ENCODE measurements at regions not wholly inside any gene's neighbourhood (a gene's known extent, or its start where the extent isn't known, plus 50 kb on each side); places are given as distances from the start of the nearest gene placed in this dataset.
"Not testable (repeated sequence)": the region's sequence is repeated elsewhere in the genome, so short reads cannot be mapped to it uniquely, and the experiment has no call there.

DNA sequence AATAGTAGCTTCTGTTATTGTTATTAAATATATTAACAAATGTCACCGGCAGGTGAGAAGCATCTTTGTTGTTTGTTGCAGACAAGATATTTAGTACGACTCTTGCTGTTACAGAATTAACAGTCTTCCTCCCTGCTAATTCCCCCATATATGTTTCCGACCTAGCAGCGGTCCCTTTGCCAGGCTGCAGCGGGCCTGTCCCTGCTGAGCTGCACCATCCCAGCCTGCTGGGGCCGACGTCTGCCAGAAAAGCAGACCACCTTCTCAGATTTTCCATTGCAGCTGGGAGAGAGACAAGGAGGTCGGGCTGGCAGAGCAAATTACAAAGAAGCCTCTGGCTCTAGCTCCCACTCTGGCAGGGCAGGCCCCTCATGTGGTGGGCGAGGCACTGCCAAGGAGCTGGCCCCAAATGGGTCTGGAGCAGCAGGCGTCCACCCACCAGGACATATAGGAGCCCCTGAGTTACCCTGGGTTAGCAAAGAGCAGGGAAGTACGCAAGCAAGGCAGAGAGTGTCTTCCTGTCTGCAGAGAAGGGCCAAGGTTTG is 142.7 kb downstream of the FOXD2 start:
- DNase-seq (ENCODE audit: low read depth, low spot score), result no peak
- in situ Hi-C loops (cut with HindIII; ENCODE audit: low pct_unique_long_range_greater_than_20kb, low sequenced_read_pairs), result no loop called here

DNA sequence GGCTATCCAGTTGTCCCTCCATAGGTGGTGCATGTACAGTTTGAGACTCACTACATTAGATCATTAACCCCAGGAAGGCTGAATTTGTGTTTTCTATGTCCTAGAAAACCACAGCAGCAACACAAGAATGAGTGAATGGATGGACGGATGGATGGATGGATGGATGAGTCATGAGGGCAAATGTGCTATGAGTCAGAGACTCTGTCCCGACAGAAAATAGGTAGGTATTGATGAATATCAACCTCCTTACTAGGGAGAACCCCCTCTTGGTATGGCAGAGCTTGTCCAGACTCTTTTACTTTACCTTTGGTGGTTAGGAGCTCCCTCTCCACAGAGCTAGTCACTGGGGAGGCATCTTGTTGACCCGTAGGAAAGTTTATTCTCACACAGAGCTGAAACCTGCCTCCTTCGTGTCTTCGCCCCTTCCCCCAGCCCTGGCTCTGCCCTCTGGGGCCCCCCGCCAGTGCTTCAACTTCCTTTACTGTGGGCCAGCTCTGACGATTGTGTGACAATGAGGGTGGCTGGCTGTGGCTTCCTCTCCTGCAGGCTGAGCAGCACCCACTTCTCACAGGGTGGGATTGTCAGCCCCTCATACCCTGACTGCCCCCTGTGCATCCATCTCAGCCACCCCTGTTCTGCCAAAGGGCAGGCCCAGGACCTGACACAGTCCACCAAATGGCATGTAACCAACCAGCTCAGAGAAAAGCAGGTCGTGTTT is 145.2 kb downstream of the FOXD2 start:
- in situ Hi-C loops (cut with HindIII; ENCODE audit: low pct_unique_long_range_greater_than_20kb, low sequenced_read_pairs), result no loop called here
- no peak for DNase-seq (ENCODE audit: low read depth, low spot score)

DNA sequence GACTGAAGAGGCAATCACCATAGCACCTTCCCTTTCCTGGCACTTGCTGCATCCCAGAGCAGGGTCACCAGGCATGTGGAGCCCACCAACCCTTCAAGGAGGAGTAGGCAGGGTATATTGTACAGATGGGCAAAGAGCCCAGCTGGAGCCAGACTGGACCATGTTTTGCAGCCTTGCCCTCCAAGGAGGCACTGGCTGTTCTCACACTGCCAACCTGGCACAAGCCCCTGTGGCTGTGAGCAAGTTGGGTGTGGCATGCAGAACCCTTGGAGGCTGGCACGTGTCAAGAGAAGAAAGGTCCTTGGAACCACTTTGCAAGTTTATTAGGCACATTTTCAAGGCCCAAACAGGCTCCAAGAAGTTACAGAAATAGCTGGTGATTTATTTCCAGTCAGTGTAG is 146.4 kb downstream of the FOXD2 start:
- DNase-seq (ENCODE audit: low read depth, low spot score), result no peak
- in situ Hi-C loops (cut with HindIII; ENCODE audit: low pct_unique_long_range_greater_than_20kb, low sequenced_read_pairs), result no loop called here

DNA sequence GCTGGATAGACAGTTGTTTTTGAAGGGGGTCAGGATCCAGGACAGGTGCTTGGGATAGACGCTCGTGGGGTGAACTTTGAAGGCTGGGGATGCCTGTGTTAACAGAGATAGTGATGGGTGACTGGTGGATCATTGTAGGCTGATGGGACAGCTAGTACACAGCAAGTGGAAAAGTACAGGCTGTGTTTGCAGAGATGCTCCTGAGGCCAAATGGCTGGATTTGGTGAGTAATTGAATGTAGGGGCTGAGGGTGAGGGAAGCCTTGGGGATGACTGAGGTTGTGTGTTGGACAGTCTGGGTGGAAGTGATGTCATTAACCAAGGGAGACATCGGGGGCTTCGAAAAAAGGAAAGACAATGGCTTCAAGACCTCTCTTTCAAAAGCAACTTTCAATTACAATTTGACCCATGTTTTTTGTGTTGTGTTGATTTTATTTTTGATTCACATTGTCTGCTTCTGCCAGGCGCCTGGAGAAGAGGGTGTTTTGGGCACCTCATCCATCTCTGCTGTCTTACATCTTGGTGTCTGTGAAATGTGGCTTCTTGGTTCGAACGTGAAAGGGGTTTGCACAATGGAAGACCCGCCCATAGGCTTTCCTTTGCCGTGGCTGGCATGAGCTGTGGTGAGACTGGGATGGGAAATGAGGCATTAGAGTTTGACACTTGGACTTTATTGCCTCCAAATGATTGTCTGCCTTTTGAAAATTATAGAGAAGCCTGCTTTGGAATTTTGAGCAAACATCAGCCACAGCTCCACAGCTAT is 147.5 kb downstream of the FOXD2 start:
- no peak for DNase-seq (ENCODE audit: low read depth, low spot score)
- in situ Hi-C loops (cut with HindIII; ENCODE audit: low pct_unique_long_range_greater_than_20kb, low sequenced_read_pairs), result no loop called here

DNA sequence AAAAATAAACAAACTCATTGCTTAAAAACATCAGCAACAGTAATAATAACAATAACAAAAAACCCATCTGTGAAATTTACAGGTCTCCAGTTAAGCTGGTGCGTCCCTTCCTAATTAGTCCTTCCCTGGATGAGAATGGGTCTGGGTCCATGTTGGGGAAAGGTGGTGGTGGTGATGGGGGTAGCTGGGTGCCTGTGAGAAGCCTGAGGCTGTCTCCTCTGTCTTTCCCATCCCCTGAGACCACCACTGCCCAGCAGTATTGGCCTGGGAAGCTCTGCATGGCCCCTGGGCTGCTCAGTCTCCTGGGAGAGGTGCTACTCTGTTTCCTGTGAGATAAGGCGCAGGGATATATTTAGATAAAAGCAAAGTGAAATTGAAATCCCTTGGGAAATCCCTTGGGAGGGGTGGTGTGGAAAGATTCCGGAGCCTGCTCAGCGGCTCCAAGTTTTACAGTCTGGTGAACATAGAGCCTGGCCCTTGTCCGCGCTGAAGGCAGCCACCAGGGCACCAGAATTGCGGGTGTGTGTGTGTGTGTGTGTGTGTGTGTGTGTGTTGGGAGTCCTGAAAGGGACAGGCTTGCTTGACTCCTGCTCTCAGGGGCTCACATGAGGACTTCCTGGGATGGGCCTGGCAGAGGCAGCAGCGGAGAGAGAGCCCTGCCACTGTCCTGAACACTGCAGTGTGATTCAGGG is 150.2 kb downstream of the FOXD2 start:
- peak; percentile 26 for DNase-seq (ENCODE audit: low read depth, low spot score)
- in situ Hi-C loops (cut with HindIII; ENCODE audit: low pct_unique_long_range_greater_than_20kb, low sequenced_read_pairs), result no loop called here

DNA sequence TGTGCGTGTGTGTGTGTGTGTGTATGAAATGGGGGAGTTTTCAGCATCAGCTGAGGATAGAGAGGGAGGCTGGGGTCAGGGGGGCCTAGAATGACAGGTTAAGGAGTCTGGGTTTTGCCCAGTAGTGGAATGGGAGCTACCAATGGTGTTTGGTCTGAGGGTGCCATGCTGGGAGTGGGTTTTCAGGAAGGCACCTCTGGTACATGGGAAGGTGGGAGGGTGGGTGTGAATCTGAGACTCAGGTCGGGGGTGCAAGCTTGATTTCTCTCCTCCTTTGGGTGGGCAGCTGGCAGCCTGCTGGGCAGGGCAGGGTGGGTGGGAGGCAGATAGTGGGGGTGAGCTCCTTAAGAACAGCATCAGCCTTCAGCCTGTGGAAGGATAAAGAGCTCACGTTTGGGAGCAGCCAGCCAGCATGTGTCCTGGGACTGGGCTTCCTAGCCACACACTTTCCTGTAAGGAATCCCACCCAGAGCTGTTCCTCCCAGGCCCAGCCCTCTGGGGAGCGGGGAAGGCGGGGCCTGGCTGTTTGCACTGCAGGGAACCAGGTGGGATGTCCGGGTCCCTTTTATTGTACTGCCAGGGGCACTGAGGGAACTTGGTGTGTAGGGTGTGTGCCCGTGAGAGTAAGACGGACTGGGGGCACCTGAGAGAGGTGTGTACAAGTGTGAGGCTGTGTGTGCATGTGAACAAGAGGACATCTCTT is 152.8 kb downstream of the FOXD2 start:
- no peak for DNase-seq (ENCODE audit: low read depth, low spot score)
- in situ Hi-C loops (cut with HindIII; ENCODE audit: low pct_unique_long_range_greater_than_20kb, low sequenced_read_pairs), result no loop called here

DNA sequence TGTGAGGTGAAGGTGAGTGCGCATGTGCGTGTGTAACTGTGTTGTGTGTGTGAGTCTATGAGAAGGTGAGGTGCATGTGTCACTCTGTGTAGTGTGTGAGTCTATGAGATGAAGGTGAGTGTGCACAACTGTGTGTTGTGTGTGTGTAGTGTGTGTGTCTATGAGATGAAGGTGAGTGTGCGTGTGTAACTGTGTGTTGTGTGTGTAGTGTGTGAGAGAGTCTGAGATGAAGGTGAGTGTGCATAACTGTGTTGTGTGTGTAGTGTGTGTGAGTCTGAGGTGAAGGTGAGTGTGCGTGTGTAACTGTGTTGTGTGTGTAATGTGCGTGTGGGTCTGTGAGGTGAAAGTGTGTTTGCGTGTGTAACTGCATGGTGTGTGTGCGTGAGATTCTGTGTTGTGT is 154.0 kb downstream of the FOXD2 start:
- DNase-seq (ENCODE audit: low read depth, low spot score), result no peak
- in situ Hi-C loops (cut with HindIII; ENCODE audit: low pct_unique_long_range_greater_than_20kb, low sequenced_read_pairs), result no loop called here

DNA sequence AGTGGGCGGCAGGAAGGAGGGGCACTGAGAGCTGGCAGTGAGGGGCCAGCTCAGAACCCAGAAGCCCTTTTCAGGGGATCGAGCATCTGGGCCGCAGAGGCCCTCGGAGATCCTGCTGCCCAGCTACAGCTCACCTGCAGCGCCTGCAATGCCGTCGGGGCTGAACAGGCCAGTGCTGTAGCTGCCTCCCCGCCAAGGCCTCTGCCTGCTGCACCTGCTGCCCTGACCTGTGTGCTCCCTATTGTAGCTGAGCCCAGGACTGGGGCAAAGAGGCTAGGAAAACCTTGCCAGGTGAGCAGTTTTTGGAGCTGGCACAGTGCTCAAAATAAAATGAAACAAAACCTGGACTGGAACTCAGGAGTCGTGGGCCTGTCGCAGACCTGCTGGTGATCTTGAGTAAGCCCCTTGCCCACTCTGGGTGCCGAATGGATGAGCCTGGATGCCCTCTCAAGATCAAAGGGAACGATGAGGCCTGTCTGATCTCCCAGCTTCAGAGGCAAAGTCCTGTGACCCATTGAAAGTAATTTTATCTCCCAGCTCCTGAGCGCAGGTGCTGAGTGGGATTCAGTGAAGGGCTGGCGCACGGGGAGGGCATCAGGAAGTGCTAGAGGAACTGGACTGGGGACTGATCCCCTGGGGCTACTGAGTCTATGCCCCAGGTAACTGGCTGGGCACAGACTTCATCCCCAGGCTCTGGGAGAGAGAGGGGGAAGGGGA is 154.6 kb downstream of the FOXD2 start:
- no peak for DNase-seq (ENCODE audit: low read depth, low spot score)
- in situ Hi-C loops (cut with HindIII; ENCODE audit: low pct_unique_long_range_greater_than_20kb, low sequenced_read_pairs), result no loop called here

DNA sequence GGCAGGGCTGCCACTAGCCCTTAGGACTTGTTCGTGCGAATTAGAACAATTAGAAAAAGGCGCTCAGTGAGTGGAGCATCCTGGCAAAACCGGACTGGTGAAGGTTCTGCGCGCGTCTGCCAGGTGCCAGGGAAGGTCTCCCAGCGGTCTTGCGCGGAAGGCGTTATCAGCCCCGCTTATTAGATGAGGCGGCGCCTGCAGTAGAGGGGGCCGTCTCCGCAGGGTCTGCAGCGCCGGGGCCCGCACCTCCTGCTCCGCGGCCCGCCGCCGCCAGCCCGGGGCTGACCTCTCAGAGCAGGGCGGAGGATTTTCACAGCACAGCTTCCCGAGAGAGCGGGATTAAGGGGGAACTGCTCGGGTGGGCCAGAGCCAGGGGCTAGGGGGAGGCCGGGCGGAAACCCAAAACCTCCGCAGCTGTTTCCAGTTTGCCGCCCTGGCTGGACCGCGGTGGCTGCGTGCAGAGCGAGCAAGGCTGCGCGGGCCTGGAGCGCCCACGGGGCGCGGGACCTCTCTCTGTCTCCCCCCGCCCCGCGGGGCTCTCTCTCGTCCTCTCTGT is 155.2 kb downstream of the FOXD2 start:
- DNase-seq (ENCODE audit: low read depth, low spot score), result no peak
- in situ Hi-C loops (cut with HindIII; ENCODE audit: low pct_unique_long_range_greater_than_20kb, low sequenced_read_pairs), result no loop called here

DNA sequence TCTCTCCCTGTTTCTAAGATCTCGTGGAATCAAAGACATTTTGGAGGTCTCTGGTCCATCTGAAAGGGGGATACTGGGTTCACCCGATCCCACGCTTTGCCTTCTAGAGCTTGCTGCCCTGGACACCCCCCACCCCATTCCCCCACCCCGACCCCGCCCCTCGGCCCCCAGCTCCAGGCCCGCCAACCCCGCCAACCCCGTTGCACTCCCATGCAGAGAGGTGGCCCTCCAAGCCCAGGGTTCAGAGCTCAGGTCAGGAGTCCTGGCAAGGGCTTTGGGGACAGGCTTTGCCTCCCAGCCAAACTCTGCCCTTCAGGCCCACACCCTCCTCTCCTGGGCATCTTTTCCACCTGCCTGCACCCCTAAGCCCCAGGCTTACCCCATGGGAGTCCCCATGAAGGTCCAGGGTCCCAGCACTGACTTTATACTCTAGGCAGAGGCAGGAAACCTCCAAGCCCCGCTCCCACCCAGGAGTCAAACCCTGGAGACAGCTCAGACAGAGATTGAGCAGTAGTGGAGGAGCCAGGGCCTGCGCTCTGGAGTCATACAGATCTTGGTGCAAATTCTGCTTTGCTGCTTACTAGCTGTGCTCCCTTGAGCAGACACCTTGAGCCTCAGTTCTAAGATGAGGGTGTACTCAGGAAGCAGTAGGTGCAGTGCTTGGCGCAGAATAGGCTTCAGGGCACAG is 155.9 kb downstream of the FOXD2 start:
- in situ Hi-C loops (cut with HindIII; ENCODE audit: low pct_unique_long_range_greater_than_20kb, low sequenced_read_pairs), result no loop called here
- DNase-seq (ENCODE audit: low read depth, low spot score), result no peak

DNA sequence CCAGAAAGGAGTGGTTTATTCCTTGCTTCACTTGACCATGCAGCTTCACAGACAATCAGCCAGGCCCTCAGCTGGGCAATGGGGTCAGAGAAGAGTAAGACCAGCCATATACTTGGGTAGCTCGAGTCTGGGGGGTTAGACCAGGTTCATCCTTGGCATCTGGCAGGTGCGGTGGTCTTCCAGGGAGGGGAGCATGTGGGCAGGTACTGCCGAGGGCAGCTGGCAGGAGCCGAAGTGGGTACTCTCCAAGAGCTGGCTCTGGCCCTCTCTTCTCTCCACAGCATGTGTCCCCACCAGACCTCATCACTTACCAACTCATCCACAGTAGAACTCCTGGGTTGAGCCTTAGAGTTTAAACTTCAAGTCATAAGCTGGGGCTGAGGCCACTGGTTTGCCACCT is 156.8 kb downstream of the FOXD2 start:
- in situ Hi-C loops (cut with HindIII; ENCODE audit: low pct_unique_long_range_greater_than_20kb, low sequenced_read_pairs), result no loop called here
- DNase-seq (ENCODE audit: low read depth, low spot score), result no peak

DNA sequence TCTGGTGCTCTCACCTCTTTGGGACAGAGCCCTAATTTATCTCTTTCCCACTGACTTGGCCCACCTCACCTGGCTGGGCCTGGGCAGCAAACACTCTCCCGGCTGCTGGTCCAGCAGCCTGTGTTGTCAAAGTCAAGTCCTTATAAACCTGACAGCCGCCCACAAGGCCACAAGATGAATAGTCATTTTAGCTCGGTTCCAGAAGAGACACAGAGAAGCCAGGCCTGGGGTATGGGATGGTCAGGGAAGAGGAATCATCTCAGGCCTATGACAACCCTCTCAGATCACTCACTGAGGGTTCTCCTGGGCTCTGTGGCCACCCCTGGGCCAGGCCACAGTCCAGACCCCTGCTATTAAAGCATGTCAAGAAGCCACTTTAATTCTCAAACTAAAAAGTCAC is 158.5 kb downstream of the FOXD2 start:
- in situ Hi-C loops (cut with HindIII; ENCODE audit: low pct_unique_long_range_greater_than_20kb, low sequenced_read_pairs), result no loop called here
- DNase-seq (ENCODE audit: low read depth, low spot score), result no peak

DNA sequence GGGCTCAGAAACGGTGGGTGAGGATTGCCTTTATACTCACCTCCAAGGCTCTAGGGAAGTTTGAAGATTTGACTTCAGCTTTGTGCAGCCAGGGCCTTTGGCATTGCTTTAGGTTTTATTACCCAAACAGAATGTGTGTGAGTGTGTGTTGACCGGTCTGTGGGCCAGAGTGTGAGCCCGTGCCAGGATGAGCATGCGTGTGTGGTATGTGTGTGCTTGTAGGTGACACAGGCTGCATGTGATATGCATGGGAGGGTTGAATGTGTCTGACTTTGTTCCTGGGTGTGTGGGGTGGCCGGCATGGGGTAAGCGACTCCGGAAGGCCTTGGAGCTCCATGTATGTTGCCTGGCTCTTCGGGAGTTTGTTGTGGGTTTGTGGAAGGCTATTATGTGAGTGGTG is 160.5 kb downstream of the FOXD2 start:
- in situ Hi-C loops (cut with HindIII; ENCODE audit: low pct_unique_long_range_greater_than_20kb, low sequenced_read_pairs), result no loop called here
- DNase-seq (ENCODE audit: low read depth, low spot score), result no peak

DNA sequence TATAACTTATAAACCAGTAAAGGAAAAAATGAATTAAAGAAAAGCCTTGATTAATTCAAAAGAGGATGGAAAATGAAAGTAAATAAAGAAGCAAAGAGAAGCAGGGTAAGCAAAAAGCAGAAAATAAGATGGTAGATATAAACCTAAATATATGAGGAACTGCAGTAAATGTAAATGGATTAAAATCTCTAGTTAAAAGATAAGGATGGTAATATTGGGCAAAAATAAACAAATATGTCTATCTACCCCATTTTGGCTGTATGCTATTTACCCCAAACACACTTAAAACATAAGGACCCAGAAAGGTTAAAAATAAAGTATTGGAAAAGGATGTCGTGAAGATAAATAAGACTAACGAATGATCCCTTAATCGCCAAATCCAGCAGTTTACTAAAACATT is 161.9 kb downstream of the FOXD2 start:
- DNase-seq (ENCODE audit: low read depth, low spot score), result no peak
- in situ Hi-C loops (cut with HindIII; ENCODE audit: low pct_unique_long_range_greater_than_20kb, low sequenced_read_pairs), result no loop called here

DNA sequence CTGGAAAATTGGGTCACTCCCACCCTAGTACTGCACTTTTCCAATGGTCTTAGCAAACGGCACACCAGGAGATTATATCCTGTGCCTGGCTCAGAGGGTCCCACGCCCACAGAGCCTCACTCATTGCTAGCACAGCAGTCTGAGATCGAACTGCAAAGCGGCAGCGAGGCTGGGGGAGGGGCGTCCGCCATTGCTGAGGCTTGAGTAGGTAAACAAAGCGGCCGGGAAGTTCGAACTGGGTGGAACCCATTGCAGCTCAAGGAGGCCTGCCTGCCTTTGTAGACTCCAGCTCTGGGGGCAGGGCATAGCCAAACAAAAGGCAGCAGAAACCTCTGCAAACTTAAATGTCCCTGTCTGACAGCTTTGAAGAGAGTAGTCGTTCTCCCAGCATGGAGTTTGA is 164.6 kb downstream of the FOXD2 start:
- DNase-seq (ENCODE audit: low read depth, low spot score); in situ Hi-C loops (cut with HindIII; ENCODE audit: low pct_unique_long_range_greater_than_20kb, low sequenced_read_pairs): not testable (repeated sequence)

DNA sequence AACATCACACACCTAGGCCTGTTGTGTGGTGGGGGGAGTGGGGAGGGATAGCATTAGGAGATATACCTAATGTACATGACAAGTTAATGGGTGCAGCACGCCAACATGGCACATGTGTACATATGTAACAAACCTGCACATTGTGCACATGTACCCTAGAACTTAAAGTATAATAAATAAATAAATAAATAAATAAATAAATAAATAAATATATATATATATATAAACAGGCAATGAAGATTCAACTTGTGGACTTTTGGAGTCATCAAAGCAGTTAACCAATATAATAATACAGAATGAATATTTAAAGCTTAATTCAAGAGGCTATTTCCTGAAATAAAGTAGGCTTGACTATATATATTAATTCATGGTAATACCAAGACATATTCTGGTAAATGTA is 167.0 kb downstream of the FOXD2 start:
- DNase-seq (ENCODE audit: low read depth, low spot score); in situ Hi-C loops (cut with HindIII; ENCODE audit: low pct_unique_long_range_greater_than_20kb, low sequenced_read_pairs): not testable (repeated sequence)
